ENCODE measurements at regions not wholly inside any gene's neighbourhood (a gene's known extent, or its start where the extent isn't known, plus 50 kb on each side); places are given as distances from the start of the nearest gene placed in this dataset.

DNA sequence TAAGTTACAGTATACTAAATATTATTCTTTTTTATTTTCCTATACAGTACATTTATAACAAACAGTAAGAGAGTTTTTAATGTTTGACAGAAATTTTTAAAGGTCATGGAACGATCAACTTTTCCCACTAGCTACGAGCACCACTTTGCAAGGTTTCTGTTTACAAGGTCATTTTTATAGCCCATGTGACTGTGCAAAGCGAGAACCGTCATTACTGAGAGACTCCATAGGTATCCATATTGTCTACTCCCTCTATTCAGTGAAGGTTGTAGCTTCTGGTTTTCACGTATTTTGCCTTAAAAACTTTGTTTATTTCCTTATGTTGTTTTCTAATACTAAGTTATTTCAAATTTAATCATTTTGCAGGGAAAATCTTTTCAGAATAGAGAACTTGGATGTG, 186.3 kb upstream of the RGMB start:
- Histone ChIP-seq H3K4me3 (no peak overlapping the region), H3K27me3 (no peaks in the 10 kb centered on the region), H3K27ac (no peak overlapping the region), H3K36me3 (no peaks in the 10 kb centered on the region), H3K9me3 (no peaks in the 10 kb centered on the region), H3K4me1 (no peaks in the 10 kb centered on the region)
- DNase-seq (ENCODE audit: low spot score), result no peak
- TF ChIP-seq, protein P1, sequence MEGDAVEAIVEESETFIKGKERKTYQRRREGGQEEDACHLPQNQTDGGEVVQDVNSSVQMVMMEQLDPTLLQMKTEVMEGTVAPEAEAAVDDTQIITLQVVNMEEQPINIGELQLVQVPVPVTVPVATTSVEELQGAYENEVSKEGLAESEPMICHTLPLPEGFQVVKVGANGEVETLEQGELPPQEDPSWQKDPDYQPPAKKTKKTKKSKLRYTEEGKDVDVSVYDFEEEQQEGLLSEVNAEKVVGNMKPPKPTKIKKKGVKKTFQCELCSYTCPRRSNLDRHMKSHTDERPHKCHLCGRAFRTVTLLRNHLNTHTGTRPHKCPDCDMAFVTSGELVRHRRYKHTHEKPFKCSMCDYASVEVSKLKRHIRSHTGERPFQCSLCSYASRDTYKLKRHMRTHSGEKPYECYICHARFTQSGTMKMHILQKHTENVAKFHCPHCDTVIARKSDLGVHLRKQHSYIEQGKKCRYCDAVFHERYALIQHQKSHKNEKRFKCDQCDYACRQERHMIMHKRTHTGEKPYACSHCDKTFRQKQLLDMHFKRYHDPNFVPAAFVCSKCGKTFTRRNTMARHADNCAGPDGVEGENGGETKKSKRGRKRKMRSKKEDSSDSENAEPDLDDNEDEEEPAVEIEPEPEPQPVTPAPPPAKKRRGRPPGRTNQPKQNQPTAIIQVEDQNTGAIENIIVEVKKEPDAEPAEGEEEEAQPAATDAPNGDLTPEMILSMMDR (IDR thresholded peaks at IDR 0.05), result no peak

DNA sequence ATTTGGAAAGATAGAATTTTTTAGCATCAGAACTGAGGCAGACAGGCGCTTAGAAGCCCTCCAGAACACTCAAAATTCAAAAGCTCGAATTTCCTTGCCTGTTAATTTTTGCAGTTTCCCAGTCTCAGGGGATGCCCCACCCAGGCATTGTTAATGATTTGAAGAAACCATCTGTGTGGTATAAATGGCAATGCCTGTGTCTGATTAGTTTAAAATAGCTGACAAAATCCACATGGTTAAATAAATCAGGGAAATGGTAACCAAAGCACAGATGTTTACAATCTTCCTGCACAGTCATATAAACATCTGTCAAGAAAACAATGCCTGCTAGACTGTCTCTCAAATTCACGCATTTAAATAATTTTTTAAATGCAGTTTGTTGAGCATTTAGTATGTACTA, 185.2 kb upstream of the RGMB start:
- Histone ChIP-seq H3K36me3 (no peaks in the 10 kb centered on the region), H3K27ac (no peak overlapping the region), H3K4me3 (no peak overlapping the region), H3K27me3 (no peaks in the 10 kb centered on the region), H3K9me3 (no peaks in the 10 kb centered on the region), H3K4me1 (no peaks in the 10 kb centered on the region)
- TF ChIP-seq, protein P1 (IDR thresholded peaks at IDR 0.05), result no peak
- no peak for DNase-seq (ENCODE audit: low spot score)

DNA sequence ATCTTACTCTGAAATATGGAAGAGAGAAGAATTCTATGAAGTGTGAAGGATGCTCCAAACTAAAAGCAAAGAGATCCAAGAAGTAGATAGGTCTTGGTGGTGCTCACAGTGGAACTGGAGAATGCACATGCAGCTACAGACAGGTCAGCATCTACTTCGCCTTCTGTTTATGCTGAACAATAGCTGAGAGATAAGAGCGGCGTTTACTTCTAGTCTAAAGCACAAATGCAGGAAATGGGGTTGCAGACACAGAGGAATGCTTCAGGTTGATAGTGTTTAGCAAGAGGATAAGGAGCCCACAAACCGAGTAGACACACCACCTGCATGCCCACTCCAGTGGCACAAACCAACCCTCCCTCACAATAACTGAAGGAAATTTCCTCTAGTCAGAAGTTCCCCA, 180.0 kb upstream of the RGMB start:
- no peak overlapping the region for H3K27ac ChIP-seq
- no peaks in the 10 kb centered on the region for H3K36me3 ChIP-seq
- no peaks in the 10 kb centered on the region for H3K4me1 ChIP-seq
- no peaks in the 10 kb centered on the region for H3K9me3 ChIP-seq
- no peak for DNase-seq (ENCODE audit: low spot score)
- TF ChIP-seq, protein P1 (IDR thresholded peaks at IDR 0.05), result no peak
- no peak overlapping the region for H3K4me3 ChIP-seq
- no peaks in the 10 kb centered on the region for H3K27me3 ChIP-seq

DNA sequence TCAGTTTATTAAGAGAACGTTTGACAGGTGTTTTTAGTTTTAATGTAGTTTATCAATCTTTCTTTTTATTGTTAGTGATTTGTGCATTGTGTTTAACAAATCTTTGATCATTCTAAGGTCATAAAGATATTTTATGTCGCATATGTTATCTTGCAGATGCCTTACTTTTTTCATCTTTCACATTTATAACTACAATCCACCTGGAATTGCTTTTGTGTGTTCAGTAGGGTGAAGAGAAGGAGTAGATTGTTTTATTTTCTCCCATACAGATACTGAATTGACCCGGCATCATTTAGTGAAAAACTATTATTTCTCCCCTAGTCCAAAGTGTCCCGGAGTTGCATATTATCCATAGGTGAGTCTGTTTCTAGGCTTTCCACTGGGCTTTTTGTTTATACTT, 179.4 kb upstream of the RGMB start:
- DNase-seq (ENCODE audit: low spot score), result no peak
- Histone ChIP-seq H3K9me3 (no peaks in the 10 kb centered on the region), H3K4me1 (no peaks in the 10 kb centered on the region)

DNA sequence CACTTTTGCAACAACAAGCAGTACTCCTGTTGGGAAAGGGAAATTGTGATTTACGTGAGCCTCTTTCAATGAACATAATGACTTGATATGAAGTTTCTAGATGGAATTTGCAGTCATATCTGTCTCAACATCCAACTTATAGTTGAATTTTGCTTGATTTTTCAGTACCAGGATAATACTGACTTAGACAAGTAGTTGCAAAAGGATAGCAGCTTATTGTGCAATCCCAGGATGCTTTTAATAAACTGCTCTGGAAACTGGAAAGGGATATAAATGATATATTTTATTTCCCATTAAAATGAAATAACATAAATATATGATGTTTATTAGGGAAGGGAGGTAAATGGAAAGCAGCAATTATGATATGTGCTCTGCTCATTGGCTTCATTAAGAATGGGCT, 174.4 kb upstream of the RGMB start:
- no peaks in the 10 kb centered on the region for H3K27me3 ChIP-seq
- H3K4me1 ChIP-seq, result no peaks in the 10 kb centered on the region
- no peak for DNase-seq (ENCODE audit: low spot score)
- H3K4me3 ChIP-seq, result no peak overlapping the region
- H3K9me3 ChIP-seq, result no peaks in the 10 kb centered on the region
- TF ChIP-seq, protein P1 (IDR thresholded peaks at IDR 0.05), result no peak
- no peaks in the 10 kb centered on the region for H3K36me3 ChIP-seq
- H3K27ac ChIP-seq, result no peak overlapping the region

More for the DNA sequence above, 179.4 kb upstream of the RGMB start:
- no peaks in the 10 kb centered on the region for H3K36me3 ChIP-seq
- H3K4me3 ChIP-seq, result no peak overlapping the region
- H3K27ac ChIP-seq, result no peak overlapping the region
- TF ChIP-seq, protein P1 (IDR thresholded peaks at IDR 0.05), result no peak
- no peaks in the 10 kb centered on the region for H3K27me3 ChIP-seq

DNA sequence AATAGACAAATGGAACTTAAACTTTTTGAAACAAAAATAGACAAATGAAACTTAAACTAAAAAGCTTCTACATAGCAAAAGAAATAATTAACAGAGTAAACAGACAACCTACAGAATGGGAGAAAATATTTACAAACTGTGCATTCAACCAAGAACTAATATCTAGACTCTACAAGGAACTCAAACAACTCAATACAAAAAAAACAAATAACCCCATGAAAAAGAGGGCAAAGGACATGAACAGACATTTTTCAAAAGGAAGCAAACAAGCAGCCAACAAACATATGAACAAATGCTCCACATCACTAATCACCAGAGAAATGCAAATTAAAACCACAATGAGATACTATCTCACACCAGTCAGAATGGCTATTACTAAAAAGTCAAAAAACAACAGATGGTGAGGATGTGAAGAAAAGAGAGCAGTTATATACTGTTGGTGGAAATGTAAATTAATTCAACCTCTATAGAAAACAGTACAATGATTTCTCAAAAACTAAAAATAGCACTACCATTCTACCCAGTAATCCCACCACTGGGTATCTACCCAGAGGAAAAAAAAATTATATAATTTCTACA, 170.8 kb upstream of the RGMB start:
- no peak for DNase-seq (ENCODE audit: low spot score)
- TF ChIP-seq, protein P1 (IDR thresholded peaks at IDR 0.05), result no peak
- Histone ChIP-seq H3K4me3 (no peak overlapping the region), H3K27me3 (no peaks in the 10 kb centered on the region), H3K9me3 (no peaks in the 10 kb centered on the region), H3K27ac (no peak overlapping the region), H3K36me3 (no peaks in the 10 kb centered on the region), H3K4me1 (no peaks in the 10 kb centered on the region)
